Keratinocyte (primary cell): ENCODE measurements at regions not wholly inside any gene's neighbourhood (a gene's known extent, or its start where the extent isn't known, plus 50 kb on each side); places are given as distances from the start of the nearest gene placed in this dataset.

Source experiments
- EZH2 ChIP-seq: IDR thresholded peaks from one replicate; pipeline ENCODE4 v1.6.1; 2012; ENCODE audit warnings: inconsistent platforms, mild to moderate bottlenecking, low read length, moderate library complexity
- TF ChIP-seq, protein P1 (sequence below), 3 experiments: IDR thresholded peaks in 1 of 3; conservative IDR thresholded peaks in 1 of 3; optimal IDR thresholded peaks in 1 of 3; 2 replicates in 2 of 3; 3 replicates in 1 of 3; pipeline versions ENCODE3 to v1.5.1; 2011; ENCODE audit warnings: low read length in 3 of 3, mild to moderate bottlenecking in 3 of 3, moderate library complexity in 2 of 3, control low read depth in 1 of 3, inconsistent platforms in 1 of 3; ENCODE audit not compliant: insufficient read depth in 2 of 3; ENCODE audit errors: extremely low read depth in 1 of 3

- TF ChIP-seq, protein P1, sequence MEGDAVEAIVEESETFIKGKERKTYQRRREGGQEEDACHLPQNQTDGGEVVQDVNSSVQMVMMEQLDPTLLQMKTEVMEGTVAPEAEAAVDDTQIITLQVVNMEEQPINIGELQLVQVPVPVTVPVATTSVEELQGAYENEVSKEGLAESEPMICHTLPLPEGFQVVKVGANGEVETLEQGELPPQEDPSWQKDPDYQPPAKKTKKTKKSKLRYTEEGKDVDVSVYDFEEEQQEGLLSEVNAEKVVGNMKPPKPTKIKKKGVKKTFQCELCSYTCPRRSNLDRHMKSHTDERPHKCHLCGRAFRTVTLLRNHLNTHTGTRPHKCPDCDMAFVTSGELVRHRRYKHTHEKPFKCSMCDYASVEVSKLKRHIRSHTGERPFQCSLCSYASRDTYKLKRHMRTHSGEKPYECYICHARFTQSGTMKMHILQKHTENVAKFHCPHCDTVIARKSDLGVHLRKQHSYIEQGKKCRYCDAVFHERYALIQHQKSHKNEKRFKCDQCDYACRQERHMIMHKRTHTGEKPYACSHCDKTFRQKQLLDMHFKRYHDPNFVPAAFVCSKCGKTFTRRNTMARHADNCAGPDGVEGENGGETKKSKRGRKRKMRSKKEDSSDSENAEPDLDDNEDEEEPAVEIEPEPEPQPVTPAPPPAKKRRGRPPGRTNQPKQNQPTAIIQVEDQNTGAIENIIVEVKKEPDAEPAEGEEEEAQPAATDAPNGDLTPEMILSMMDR (optimal IDR thresholded peaks at IDR 0.05 in 1 of 3, IDR thresholded peaks at IDR 0.05 in 1 of 3, conservative IDR thresholded peaks at IDR 0.05 in 1 of 3; ENCODE audit: extremely low read depth in 1 of 3, insufficient read depth in 2 of 3, low read length in 3 of 3), result no peak
- TF ChIP-seq EZH2, result no peak
Observed at GRCh38 chr15:39213385-39213840, 367.5 kb upstream of the THBS1 start.
